Neural cell (in vitro differentiated cells): ENCODE measurements at regions not wholly inside any gene's neighbourhood (a gene's known extent, or its start where the extent isn't known, plus 50 kb on each side); places are given as distances from the start of the nearest gene placed in this dataset.

Experiments
- H2AFZ ChIP-seq: fragments of 200-600, 300-800 bp; sonication (generic), shearing (Covaris generic); 2 replicates; pipeline ENCODE4 v1.6.0; 2014; ENCODE audit warnings: low read depth, mild to moderate bottlenecking, antibody characterized with exemption, low read length, moderate library complexity
- H3F3A ChIP-seq: fragments of 200-600 bp; shearing (Covaris generic); 2 replicates; pipeline ENCODE4 v1.6.1; 2016; ENCODE audit warnings: mild to moderate bottlenecking, moderate library complexity, mixed read lengths, antibody characterized with exemption, low read length; ENCODE audit not compliant: insufficient read depth, poor library complexity, severe bottlenecking
- H3K27ac ChIP-seq: fragments of 200-600, 300-800 bp; sonication (generic), shearing (Covaris generic); 2 replicates; pipeline ENCODE4 v1.5.1; 2014; ENCODE audit warnings: mild to moderate bottlenecking, low read length, moderate library complexity
- H3K27me3 ChIP-seq: fragments of 300-800, 200-600 bp; sonication (generic), shearing (Covaris generic); 2 replicates; pipeline ENCODE4 v1.6.0; 2014; ENCODE audit warnings: mild to moderate bottlenecking, low read depth, low read length, moderate library complexity; ENCODE audit not compliant: insufficient read depth
- H3K36me3 ChIP-seq: fragments of 300-800, 200-600 bp; sonication (generic), shearing (Covaris generic); 2 replicates; pipeline ENCODE4 v1.5.1; 2014; ENCODE audit warnings: mild to moderate bottlenecking, antibody characterized with exemption, low read length, moderate library complexity; ENCODE audit not compliant: insufficient read depth
- H3K4me2 ChIP-seq: fragments of 300-800, 200-600 bp; sonication (generic), shearing (Covaris generic); 2 replicates; pipeline ENCODE4 v1.6.0; 2014; ENCODE audit warnings: mild to moderate bottlenecking, low read length
- H3K4me3 ChIP-seq: fragments of 300-800, 200-600 bp; sonication (generic), shearing (Covaris generic); 2 replicates; pipeline ENCODE4 v1.5.1; 2014; ENCODE audit warnings: mild to moderate bottlenecking, low read length, moderate library complexity
- H3K79me2 ChIP-seq: fragments of 200-600 bp; shearing (Covaris generic); replicated peaks from 2 replicates; pipeline ENCODE4 v1.6.0; 2014; ENCODE audit warnings: mild to moderate bottlenecking, low read length, moderate library complexity; ENCODE audit not compliant: insufficient read depth
- H3K9ac ChIP-seq: fragments of 300-800, 200-600 bp; sonication (generic), shearing (Covaris generic); 2 replicates; pipeline ENCODE4 v1.6.1; 2016; ENCODE audit warnings: mild to moderate bottlenecking, low read length, mixed read lengths
- H3K9me2 ChIP-seq: fragments of 200-600 bp; shearing (Covaris generic); 2 replicates; pipeline ENCODE4 v1.6.1; 2016; ENCODE audit warnings: mild to moderate bottlenecking, low read length, mixed read lengths; ENCODE audit not compliant: insufficient read depth
- H3K9me3 ChIP-seq: fragments of 200-600, 300-800 bp; sonication (generic), shearing (Covaris generic); 2 replicates; pipeline ENCODE4 v1.6.1; 2016; ENCODE audit warnings: mild to moderate bottlenecking, mixed run types, low read length, moderate library complexity, mixed read lengths
- H4K20me1 ChIP-seq: fragments of 200-600 bp; shearing (Covaris generic); 2 replicates; pipeline ENCODE4 v1.6.1; 2016; ENCODE audit warnings: mild to moderate bottlenecking, mixed run types; ENCODE audit not compliant: insufficient read depth
- CTCF ChIP-seq: fragments of 450-650 bp; IDR thresholded peaks from 2 replicates; pipeline ENCODE4 v1.5.1; 2014; ENCODE audit warnings: antibody characterized with exemption, mild to moderate bottlenecking, moderate library complexity; ENCODE audit not compliant: poor library complexity, severe bottlenecking
- EP300 ChIP-seq: fragments of 450-650 bp; conservative IDR thresholded peaks from 2 replicates; pipeline ENCODE4 v1.6.1; 2014; ENCODE audit warnings: antibody characterized with exemption, mild to moderate bottlenecking, moderate library complexity; ENCODE audit not compliant: poor library complexity, severe bottlenecking
- EZH2 ChIP-seq: fragments of 200-600, 300-800 bp; shearing (Covaris generic), sonication (generic); IDR thresholded peaks from 2 replicates; pipeline ENCODE4 v1.6.1; 2014; ENCODE audit warnings: antibody characterized with exemption, low read length, borderline replicate concordance, mild to moderate bottlenecking; ENCODE audit not compliant: insufficient read depth, poor library complexity, severe bottlenecking
- MXI1 ChIP-seq: fragments of 450-650 bp; conservative IDR thresholded peaks from 2 replicates; pipeline ENCODE4 v1.6.1; 2014; ENCODE audit warnings: antibody characterized with exemption, mild to moderate bottlenecking; ENCODE audit not compliant: poor library complexity, severe bottlenecking
- POLR2AphosphoS5 ChIP-seq: IDR thresholded peaks from 2 replicates; pipeline ENCODE4 v1.6.1; 2012
- RAD21 ChIP-seq: fragments of 450-650 bp; conservative IDR thresholded peaks from 2 replicates; pipeline ENCODE4 v1.6.1; 2014; ENCODE audit warnings: antibody characterized with exemption, mild to moderate bottlenecking, moderate library complexity
- SMC3 ChIP-seq: fragments of 450-650 bp; conservative IDR thresholded peaks from 2 replicates; pipeline ENCODE4 v1.6.1; 2014; ENCODE audit warnings: antibody characterized with exemption, mild to moderate bottlenecking, moderate library complexity; ENCODE audit not compliant: poor library complexity
- TAF1 ChIP-seq: IDR thresholded peaks from 2 replicates; pipeline ENCODE4 v1.6.1; 2012; ENCODE audit warnings: low read depth
- TF ChIP-seq, protein P1 (sequence below): IDR thresholded peaks from 2 replicates; pipeline ENCODE4 v1.6.1; 2012; ENCODE audit warnings: borderline replicate concordance

DNA sequence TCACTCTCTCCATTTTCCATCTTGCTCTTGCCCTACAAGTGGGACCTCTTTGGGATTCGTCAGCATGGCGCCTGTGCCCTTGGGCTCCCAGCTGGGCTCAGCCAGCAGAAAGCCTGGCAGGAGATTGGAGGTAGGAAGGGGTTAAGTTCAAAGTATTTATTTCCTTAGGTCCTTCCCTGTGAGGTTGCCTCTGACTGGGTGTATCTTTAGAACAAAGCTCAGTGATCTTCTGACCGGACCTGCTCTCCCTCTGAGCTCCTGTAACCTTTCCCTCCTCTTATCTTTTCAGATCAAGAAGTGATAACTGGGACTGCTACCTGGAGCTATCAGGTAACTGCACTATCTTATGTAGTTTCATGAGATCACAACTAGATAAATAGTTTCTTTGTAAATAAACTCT, 75.8 kb upstream of the ABCD3 start:
- H3K9ac ChIP-seq = no peak overlapping the region
- H3K9me3 ChIP-seq = no peaks in the 10 kb centered on the region
- no peaks in the 10 kb centered on the region for H3F3A ChIP-seq
- H3K27ac ChIP-seq = no peak overlapping the region
- no peak overlapping the region for H3K4me3 ChIP-seq
- H3K36me3 ChIP-seq = no peaks in the 10 kb centered on the region
- no peak overlapping the region for H2AFZ ChIP-seq
- TF ChIP-seq, protein P1, sequence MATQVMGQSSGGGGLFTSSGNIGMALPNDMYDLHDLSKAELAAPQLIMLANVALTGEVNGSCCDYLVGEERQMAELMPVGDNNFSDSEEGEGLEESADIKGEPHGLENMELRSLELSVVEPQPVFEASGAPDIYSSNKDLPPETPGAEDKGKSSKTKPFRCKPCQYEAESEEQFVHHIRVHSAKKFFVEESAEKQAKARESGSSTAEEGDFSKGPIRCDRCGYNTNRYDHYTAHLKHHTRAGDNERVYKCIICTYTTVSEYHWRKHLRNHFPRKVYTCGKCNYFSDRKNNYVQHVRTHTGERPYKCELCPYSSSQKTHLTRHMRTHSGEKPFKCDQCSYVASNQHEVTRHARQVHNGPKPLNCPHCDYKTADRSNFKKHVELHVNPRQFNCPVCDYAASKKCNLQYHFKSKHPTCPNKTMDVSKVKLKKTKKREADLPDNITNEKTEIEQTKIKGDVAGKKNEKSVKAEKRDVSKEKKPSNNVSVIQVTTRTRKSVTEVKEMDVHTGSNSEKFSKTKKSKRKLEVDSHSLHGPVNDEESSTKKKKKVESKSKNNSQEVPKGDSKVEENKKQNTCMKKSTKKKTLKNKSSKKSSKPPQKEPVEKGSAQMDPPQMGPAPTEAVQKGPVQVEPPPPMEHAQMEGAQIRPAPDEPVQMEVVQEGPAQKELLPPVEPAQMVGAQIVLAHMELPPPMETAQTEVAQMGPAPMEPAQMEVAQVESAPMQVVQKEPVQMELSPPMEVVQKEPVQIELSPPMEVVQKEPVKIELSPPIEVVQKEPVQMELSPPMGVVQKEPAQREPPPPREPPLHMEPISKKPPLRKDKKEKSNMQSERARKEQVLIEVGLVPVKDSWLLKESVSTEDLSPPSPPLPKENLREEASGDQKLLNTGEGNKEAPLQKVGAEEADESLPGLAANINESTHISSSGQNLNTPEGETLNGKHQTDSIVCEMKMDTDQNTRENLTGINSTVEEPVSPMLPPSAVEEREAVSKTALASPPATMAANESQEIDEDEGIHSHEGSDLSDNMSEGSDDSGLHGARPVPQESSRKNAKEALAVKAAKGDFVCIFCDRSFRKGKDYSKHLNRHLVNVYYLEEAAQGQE = no peak
- TF ChIP-seq RAD21 (no peak), SMC3 (no peak), CTCF (no peak), EZH2 (no peak), MXI1 (no peak), POLR2AphosphoS5 (no peak), TAF1 (no peak), EP300 (no peak)
- H4K20me1 ChIP-seq = no peaks in the 10 kb centered on the region
- H3K27me3 ChIP-seq = no peaks in the 10 kb centered on the region
- H3K9me2 ChIP-seq = no peaks in the 10 kb centered on the region
- no peaks in the 10 kb centered on the region for H3K79me2 ChIP-seq
- H3K4me2 ChIP-seq = no peak overlapping the region

DNA sequence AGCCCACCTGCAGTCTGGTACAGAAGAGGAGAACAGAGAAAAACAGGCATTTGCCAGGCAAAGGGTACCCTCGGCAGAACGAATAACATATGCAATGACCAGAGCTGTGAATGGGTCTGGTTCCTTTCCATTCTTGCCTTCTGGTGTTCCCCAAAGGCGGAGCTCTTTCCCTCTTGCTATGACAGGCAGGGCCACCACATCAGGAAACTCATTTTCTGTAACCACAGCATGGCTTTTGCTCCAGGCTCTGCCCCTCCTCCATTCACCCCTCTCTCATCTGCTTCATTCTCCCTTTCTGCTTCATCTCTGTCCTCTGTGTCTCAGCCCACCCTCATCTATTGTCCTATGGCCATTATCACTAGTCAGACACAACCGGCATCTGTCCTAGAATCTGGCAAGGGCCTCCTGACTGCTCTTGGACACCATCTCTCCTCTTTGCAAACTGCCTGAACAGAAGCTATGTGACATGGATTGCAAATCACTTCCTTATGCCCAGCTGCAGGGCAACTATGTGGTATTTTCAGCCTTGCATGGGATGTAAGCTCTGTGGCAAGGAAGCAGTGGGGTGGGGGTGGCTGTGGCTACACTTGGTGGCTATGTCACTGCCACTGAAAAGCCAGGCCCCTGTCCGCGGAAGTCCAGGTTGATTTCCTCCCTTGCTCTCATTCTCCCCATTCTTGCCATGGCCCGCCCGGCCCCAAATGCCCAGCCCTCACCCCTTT, 78.8 kb upstream of the ABCD3 start:
- Histone ChIP-seq H3K36me3 (no peaks in the 10 kb centered on the region), H3K4me3 (no peak overlapping the region), H3K4me2 (no peak overlapping the region), H3F3A (no peaks in the 10 kb centered on the region), H3K27me3 (no peaks in the 10 kb centered on the region), H3K9ac (no peak overlapping the region), H2AFZ (no peak overlapping the region), H3K27ac (no peak overlapping the region), H3K9me3 (no peaks in the 10 kb centered on the region), H4K20me1 (no peaks in the 10 kb centered on the region), H3K9me2 (no peaks in the 10 kb centered on the region), H3K79me2 (no peaks in the 10 kb centered on the region)
- TF ChIP-seq TAF1 (no peak), SMC3 (no peak), CTCF (no peak), EZH2 (no peak), MXI1 (no peak), RAD21 (no peak), POLR2AphosphoS5 (no peak), EP300 (no peak)
- TF ChIP-seq, protein P1 = no peak
